IPS-NIHi11 (cell line): ENCODE measurements at regions not wholly inside any gene's neighbourhood (a gene's known extent, or its start where the extent isn't known, plus 50 kb on each side); places are given as distances from the start of the nearest gene placed in this dataset.
"Not testable (repeated sequence)": the region's sequence is repeated elsewhere in the genome, so short reads cannot be mapped to it uniquely, and the experiment has no call there.

Experiments
- DNase-seq: peaks from one replicate; pipeline ENCODE4 v3.0.0; 2012; ENCODE audit warnings: mixed read lengths, low spot score

DNA sequence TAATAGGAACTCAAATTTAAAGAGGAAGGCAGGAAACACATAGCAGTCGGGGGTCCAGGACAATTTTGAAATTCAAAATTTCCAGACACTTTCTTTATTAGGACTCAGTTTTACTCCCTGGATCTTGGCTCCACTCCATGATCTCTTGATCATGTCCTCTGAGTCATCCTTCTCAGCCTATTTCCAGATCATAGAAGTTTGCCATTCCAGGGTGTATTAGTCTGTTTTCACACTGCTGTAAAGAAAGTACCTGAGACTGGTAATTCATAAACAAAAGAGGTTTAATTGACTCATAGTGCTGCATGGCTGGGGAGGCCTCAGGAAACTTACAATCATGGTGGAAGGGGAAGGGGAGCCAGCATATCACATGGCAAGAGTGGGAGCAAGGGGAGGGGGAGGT lies 564.7 kb upstream of the ACTRT1 start:
- no peak for DNase-seq

DNA sequence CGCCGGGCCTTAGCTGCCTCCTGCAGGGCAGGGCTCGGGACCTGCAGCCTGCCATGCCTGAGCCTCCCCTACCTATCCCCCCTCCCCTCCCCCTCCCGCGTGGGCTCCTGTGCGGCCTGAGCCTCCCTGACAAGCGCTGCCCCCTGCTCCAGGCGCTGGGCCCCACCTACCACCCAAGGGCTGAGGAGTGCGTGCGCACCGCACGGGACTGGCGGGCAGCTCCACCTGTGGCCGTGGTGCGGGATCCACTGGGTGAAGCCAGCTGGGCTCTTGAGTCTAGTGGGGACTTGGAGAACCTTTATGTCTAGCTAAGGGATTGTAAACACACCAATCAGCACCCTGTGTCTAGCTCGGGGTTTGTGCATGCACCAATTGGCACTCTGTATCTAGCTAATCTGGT lies 554.6 kb upstream of the ACTRT1 start:
- DNase-seq = not testable (repeated sequence)

- not testable (repeated sequence) for DNase-seq
Observed at GRCh38 chrX:128606357-128606756, 554.2 kb upstream of the ACTRT1 start.

DNA sequence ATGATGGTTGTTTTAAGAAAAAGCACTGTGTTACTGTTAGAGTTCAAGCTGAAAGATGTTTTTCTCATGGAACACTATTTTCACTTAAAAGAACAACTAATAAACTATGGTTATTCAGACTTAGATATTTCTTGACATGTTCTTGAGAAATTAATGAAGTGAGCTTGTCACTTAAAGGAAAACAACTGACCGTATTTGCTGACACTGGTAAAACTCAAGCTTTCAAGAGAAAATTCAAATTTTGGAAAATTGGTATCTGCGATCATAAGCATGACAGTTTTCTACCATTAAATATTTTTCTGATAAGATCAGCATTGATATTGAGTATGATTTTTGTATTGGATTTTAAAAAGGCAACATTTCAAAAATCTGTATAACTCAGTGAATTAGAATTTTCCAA lies 549.5 kb upstream of the ACTRT1 start:
- no peak for DNase-seq

DNA sequence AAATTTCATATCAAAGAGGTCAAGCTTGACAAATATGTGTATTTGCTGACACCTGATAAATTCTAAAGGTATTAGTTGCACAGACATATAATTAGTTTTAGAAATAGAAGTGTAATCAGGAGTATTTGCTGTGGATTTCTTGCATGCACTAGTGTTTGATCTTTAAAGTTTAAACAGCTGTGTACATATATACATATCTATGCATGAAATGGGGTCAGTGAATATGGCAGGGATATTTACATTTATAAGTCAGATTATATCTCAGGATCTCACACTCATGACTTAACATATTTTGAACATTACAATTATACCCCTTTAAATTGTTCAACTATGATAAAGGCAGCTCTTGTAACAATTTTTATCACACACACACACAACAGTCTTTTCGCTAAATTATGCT lies 547.4 kb upstream of the ACTRT1 start:
- DNase-seq = no peak

- DNase-seq = no peak
Observed at GRCh38 chrX:128582036-128582435, 529.8 kb upstream of the ACTRT1 start.

DNA sequence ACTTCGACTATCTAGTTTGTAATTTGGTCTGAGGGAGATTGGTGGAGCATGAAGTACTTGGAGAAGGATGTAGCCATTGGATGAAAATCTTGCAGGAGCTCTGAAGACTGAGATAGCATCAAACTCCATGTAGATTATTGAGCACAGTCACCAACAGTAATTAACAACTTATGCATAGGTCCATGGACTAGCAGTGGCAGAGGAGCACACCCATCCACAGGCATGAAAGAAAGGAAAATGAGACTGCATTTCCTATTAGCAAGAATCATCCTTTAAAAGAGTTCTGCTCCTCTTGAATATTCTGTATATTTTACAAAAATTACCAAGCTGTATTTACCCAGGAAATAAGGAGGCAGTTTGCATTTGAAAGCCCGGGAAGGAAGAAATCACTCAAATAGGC lies 529.4 kb upstream of the ACTRT1 start:
- DNase-seq = no peak

- no peak for DNase-seq
Observed at GRCh38 chrX:128543114-128543513, 490.9 kb upstream of the ACTRT1 start.

GRCh38 chrX:128518508-128518907 lies 466.3 kb upstream of the ACTRT1 start:
- DNase-seq = peak; percentile 12

DNA sequence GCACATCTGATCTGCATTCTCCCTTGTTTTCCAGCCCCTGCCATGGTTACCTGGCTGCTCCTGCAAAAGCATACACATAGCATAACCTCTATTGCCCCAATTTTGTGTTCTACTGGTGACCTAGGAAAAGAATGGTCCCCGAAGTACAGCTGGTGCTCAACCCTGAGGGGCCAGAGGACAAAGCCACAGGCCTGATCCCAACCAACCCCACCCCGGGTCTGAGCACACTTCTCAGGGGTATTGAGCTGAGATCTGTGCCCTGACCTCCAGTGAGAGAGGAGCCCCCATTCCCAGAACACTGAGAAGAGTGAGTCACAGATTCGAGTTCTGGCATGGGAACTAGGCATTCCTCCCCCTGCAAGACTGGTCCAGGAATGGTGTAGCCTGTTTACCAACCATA lies 465.5 kb upstream of the ACTRT1 start:
- no peak for DNase-seq

DNA sequence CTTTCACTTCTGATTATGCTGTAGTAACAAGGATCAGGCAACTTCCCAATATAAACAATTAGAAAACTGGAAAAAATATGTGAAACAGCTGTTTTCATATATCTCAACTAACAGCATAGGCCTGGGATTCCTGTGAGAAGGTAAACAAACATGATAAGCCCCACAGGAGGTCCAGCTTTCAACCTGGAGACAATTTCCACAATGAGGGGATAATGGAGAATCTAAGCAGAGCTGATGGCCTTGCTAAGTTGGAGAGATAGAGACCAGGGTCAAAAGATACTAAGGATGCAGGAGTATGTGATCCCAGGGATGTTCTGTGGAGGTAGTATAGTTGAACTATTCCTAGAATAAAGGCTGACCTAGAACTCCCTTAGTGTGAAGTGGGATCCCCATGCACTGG lies 452.3 kb upstream of the ACTRT1 start:
- no peak for DNase-seq

- DNase-seq = no peak
Observed at GRCh38 chrX:128464116-128464515, 411.9 kb upstream of the ACTRT1 start.

DNA sequence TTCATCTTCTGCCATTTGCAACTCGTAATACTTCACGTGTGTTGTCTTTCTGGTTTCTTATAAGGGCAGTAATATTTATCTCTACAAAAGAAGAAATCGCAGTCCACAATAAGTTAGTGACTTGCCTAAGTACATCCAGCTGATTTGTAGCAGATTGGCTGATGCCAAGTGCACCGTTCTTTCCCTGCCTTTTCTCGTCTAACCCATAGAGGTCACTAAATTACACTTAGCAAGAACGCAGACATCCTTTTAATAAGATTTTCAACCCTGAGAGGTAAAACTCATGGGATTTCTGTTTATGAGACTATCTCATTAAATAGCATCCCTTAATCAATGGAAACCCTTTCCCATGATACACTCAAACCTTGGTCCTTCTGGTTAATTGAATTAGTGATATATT lies 408.6 kb upstream of the ACTRT1 start:
- DNase-seq = peak; percentile 4

DNA sequence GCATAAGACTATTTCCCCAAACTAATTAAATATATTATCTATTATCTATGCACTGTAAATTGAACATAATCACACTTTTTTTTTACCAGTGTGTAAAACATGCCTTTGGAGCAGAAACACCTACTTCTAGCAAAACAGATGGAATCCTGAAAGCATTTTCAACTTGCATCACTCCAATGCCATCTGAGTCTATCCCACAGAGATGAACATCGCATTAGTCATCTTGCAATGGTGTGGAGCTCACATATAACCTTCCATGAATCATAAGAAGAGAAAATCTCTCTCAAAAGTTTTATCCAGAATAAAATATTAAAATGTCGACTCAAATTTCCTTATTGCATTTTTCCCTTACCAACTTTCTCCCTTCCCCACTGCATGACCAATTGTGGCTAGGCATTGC lies 406.7 kb upstream of the ACTRT1 start:
- DNase-seq = no peak

DNA sequence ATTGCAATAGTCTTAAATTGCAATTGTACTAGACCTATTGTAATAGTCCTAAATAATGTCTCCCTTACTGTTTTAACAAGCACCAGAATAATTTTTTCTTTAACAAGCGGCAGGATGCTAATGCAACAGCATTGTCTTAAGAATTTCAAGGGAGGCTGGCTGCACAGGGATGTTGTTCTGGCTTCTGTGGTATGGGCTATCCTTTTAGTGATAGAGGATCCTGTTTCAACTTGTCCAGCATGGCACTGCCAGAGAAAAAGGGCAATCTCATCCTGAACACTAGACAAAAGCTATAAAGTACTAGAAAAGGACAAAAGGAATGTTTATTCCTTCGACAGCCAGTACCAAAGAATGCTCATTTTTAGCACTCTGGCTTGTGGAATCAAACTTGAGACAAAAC lies 405.5 kb upstream of the ACTRT1 start:
- DNase-seq = no peak

GRCh38 chrX:128439159-128439558 lies 387.0 kb upstream of the ACTRT1 start:
- no peak for DNase-seq

DNA sequence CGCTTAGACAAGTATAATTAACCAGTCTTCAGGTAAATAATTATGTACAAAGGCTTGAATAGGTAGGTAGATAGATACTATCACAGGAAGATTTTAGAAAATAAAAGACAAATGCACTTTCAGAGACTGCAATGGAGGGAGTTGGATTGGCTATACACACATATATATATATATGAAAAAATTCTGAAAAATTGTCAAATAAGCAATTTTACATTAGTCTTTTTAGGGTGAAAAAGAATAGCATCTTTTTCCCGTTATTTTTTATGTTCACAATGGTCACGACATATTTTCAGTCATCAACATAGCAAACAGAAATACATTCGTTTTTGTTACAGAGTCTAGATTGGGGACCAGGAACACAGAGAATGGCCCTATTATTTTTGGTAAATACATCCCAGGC lies 385.9 kb upstream of the ACTRT1 start:
- no peak for DNase-seq

GRCh38 chrX:128436397-128437103 lies 384.3 kb upstream of the ACTRT1 start:
- DNase-seq = no peak

DNA sequence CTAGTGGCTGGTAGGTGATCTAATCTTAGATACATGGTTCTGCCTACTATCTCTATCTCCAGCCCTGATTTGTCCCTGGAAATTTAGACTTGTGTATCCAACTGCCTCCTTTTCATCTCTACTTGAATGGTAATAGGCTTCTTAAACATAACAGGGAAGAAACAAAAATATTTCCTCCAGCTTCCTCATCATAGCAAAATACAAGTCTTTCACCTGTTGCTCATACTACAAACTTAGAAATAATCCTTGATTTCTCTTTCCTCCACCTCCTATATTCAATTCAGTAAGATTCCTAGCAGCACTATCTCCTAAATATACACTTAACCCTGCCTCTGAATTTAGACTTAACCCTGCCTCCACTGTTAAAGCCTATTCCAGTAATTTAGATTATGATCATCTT lies 373.3 kb upstream of the ACTRT1 start:
- DNase-seq = no peak

DNA sequence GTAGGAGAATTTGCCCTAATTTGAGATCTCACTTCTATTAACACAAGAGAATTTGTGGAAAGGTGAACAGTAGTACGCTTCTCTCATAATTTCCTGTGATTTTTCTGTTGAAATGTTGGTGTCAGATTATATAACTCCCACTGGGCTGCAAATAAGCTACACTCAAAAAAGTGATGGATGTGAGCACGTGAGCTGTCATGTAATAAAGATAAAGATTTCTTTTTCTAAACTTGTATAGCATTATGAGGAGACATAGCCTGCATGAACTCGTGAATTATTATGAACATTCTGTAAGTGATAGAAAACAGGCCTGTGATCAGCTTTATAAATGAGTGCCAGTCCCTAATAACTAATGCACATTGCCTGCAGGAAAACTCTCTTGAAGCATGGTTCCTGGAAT lies 356.6 kb upstream of the ACTRT1 start:
- DNase-seq = no peak

GRCh38 chrX:128396601-128397000 lies 344.4 kb upstream of the ACTRT1 start:
- DNase-seq = no peak

- not testable (repeated sequence) for DNase-seq
Observed at GRCh38 chrX:128383846-128384245, 331.6 kb upstream of the ACTRT1 start.

GRCh38 chrX:128365492-128365891 lies 313.3 kb upstream of the ACTRT1 start:
- DNase-seq = no peak

DNA sequence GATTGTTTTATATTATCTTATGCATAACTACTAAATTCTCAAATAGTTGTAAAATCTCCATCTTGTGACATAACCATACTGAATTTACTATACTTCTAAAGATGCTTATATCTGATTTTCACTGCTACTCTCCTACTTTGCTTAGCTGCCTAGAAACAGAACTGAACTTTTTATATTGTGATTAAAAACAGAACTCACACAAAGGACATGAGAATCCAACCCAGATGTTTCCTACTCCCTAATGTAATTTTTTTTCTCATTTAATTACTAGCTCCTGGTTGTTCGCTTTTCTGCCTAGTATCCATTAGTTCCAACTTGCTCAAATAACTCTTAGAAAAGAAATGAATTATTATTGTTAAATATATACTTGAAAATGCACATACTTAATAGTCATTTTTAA lies 283.5 kb upstream of the ACTRT1 start:
- DNase-seq = no peak

DNA sequence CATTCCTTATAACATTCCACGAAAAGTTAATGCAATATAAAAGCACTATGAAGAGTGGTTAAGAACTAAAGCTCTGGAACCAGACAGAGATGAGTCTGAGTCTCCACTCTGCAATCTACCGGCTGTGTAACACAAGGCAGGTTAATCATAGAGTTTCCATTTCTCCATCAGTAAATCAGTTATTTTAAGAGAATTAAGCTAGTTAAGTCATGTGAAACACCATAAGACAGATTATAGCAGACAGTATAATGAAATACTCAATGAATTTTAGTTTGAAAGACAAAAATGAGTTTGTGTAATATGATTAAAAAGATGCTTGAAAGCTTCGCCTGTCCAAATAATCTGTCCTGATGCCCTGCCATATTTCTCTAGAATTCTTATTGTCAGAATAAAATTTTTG lies 282.6 kb upstream of the ACTRT1 start:
- no peak for DNase-seq
